Endodermal cell (in vitro differentiated cells): ENCODE measurements at regions not wholly inside any gene's neighbourhood (a gene's known extent, or its start where the extent isn't known, plus 50 kb on each side); places are given as distances from the start of the nearest gene placed in this dataset.

Source experiments
- DNase-seq: peaks from one replicate; pipeline ENCODE4 v3.0.0-alpha.2; 2017
- H3K27ac ChIP-seq: 2 replicates; pipeline ENCODE4 v1.5.1; 2013; ENCODE audit warnings: mild to moderate bottlenecking, low read depth, low read length, moderate library complexity
- H3K27me3 ChIP-seq: 2 replicates; pipeline ENCODE4 v1.6.1; 2013; ENCODE audit warnings: mild to moderate bottlenecking, low read length, moderate library complexity; ENCODE audit not compliant: insufficient read depth, control insufficient read depth, poor library complexity, severe bottlenecking
- H3K36me3 ChIP-seq: 2 replicates; pipeline ENCODE4 v1.7.0; 2013; ENCODE audit warnings: mild to moderate bottlenecking, low read length, moderate library complexity; ENCODE audit not compliant: control insufficient read depth, insufficient read depth
- H3K4me1 ChIP-seq: one replicate; pipeline ENCODE4 v1.7.0; 2013; ENCODE audit warnings: low read length; ENCODE audit not compliant: control insufficient read depth, insufficient read depth
- H3K4me3 ChIP-seq: 2 replicates; pipeline ENCODE4 v1.5.1; 2013; ENCODE audit warnings: mild to moderate bottlenecking, low read length, moderate library complexity
- H3K9ac ChIP-seq: 2 replicates; pipeline ENCODE4 v1.6.1; 2013; ENCODE audit warnings: mild to moderate bottlenecking, low read length, moderate library complexity; ENCODE audit not compliant: poor library complexity, severe bottlenecking; ENCODE audit errors: extremely low read depth
- H3K9me3 ChIP-seq: 2 replicates; pipeline ENCODE4 v1.6.1; 2013; ENCODE audit warnings: mild to moderate bottlenecking, low read length, moderate library complexity; ENCODE audit not compliant: control insufficient read depth
- H3K27ac Mint-ChIP-seq: 2 replicates; pipeline ENCODE4 v1.8.0; 2020; ENCODE audit warnings: mixed read lengths
- H3K27me3 Mint-ChIP-seq: 2 replicates; pipeline ENCODE4 v1.8.0; 2021; ENCODE audit warnings: mild to moderate bottlenecking, mixed read lengths; ENCODE audit not compliant: insufficient read depth
- H3K36me3 Mint-ChIP-seq: 2 replicates; pipeline ENCODE4 v1.8.0; 2020; ENCODE audit warnings: low read depth, mixed read lengths
- H3K4me1 Mint-ChIP-seq: 2 replicates; pipeline ENCODE4 v1.8.0; 2020; ENCODE audit warnings: mixed read lengths
- H3K4me3 Mint-ChIP-seq: 2 replicates; pipeline ENCODE4 v1.8.0; 2020; ENCODE audit warnings: mild to moderate bottlenecking, moderate library complexity, mixed read lengths
- H3K9me3 Mint-ChIP-seq: 2 replicates; pipeline ENCODE4 v1.8.0; 2020; ENCODE audit warnings: mild to moderate bottlenecking, mixed read lengths
- CTCF ChIP-seq: fragments of 200-600 bp; sonication (generic); conservative IDR thresholded peaks from 2 replicates; pipeline ENCODE4 v1.5.0; 2021; ENCODE audit warnings: antibody characterized with exemption, mild to moderate bottlenecking
- WGBS, 2 experiments: methylation state at CpG; one replicate each; pipeline versions ENCODE4 v1.1.5 to v1.1.7; 2013; ENCODE audit warnings: missing lambda C conversion rate in 2 of 2, mixed read lengths in 1 of 2; ENCODE audit not compliant: insufficient coverage in 1 of 2, insufficient read length in 1 of 2; 5-methylcytosine and 5-hydroxymethylcytosine counted together

- Histone ChIP-seq H3K9ac (no peak overlapping the region), H3K4me3 (no peak overlapping the region), H3K9me3 (peaks cover 17% of the 10 kb centered on the region), H3K4me1 (no peaks in the 10 kb centered on the region), H3K36me3 (no peaks in the 10 kb centered on the region), H3K27ac (no peak overlapping the region), H3K27me3 (peaks cover 6% of the 10 kb centered on the region)
- Mint-ChIP-seq H3K4me1 (peaks cover 7% of the 10 kb centered on the region), H3K36me3 (no peaks in the 10 kb centered on the region), H3K9me3 (peaks cover 31% of the 10 kb centered on the region), H3K27ac (peak overlapping the region; percentile 57), H3K27me3 (peaks cover 38% of the 10 kb centered on the region), H3K4me3 (peak overlapping the region; percentile 16)
- peak; percentile 98 for TF ChIP-seq CTCF
- 42 to 44% methylated on average over 24 to 32 of the region's 32 CpGs for WGBS, 2 experiments
- peak; percentile 96 for DNase-seq
Observed at GRCh38 chr6:165884813-165885765, 222.0 kb upstream of the PDE10A start.

- H3K36me3 Mint-ChIP-seq: no peaks in the 10 kb centered on the region
- 89 to 93% methylated on average over 9 to 16 of the region's 16 CpGs for WGBS, 2 experiments
- peaks cover 6% of the 10 kb centered on the region for H3K27me3 ChIP-seq
- H3K4me3 Mint-ChIP-seq: no peak overlapping the region
- peaks cover 31% of the 10 kb centered on the region for H3K27me3 Mint-ChIP-seq
- no peak overlapping the region for H3K27ac ChIP-seq
- H3K9me3 Mint-ChIP-seq: peaks cover 29% of the 10 kb centered on the region
- H3K27ac Mint-ChIP-seq: no peak overlapping the region
- DNase-seq: no peak
- no peaks in the 10 kb centered on the region for H3K36me3 ChIP-seq
- no peak overlapping the region for H3K9ac ChIP-seq
- no peak overlapping the region for H3K4me3 ChIP-seq
- H3K9me3 ChIP-seq: peaks cover 22% of the 10 kb centered on the region
- no peak for TF ChIP-seq CTCF
- H3K4me1 ChIP-seq: no peaks in the 10 kb centered on the region
- H3K4me1 Mint-ChIP-seq: peaks cover 7% of the 10 kb centered on the region
Observed at GRCh38 chr6:165883851-165884640, 221.0 kb upstream of the PDE10A start.

GRCh38 chr6:165881806-165882205 lies 218.8 kb upstream of the PDE10A start:
- H3K27ac Mint-ChIP-seq: no peak overlapping the region
- H3K36me3 Mint-ChIP-seq: no peaks in the 10 kb centered on the region
- H3K4me3 Mint-ChIP-seq: no peak overlapping the region
- H3K4me1 Mint-ChIP-seq: peaks cover 7% of the 10 kb centered on the region
- WGBS, 2 experiments: 90 to 97% methylated on average over 7 to 9 of the region's 9 CpGs
- peaks cover 20% of the 10 kb centered on the region for H3K9me3 Mint-ChIP-seq
- H3K36me3 ChIP-seq: no peaks in the 10 kb centered on the region
- no peaks in the 10 kb centered on the region for H3K4me1 ChIP-seq
- no peak for DNase-seq
- no peak overlapping the region for H3K9ac ChIP-seq
- no peak overlapping the region for H3K27ac ChIP-seq
- TF ChIP-seq CTCF: no peak
- H3K9me3 ChIP-seq: peaks cover 20% of the 10 kb centered on the region
- H3K4me3 ChIP-seq: no peak overlapping the region
- H3K27me3 Mint-ChIP-seq: peaks cover 9% of the 10 kb centered on the region
- H3K27me3 ChIP-seq: peaks cover 4% of the 10 kb centered on the region
